Endodermal cell (in vitro differentiated cells): ENCODE measurements at regions not wholly inside any gene's neighbourhood (a gene's known extent, or its start where the extent isn't known, plus 50 kb on each side); places are given as distances from the start of the nearest gene placed in this dataset.

ENCODE experiments used
- DNase-seq: peaks from one replicate; pipeline ENCODE4 v3.0.0-alpha.2; 2017
- H3K27ac ChIP-seq: 2 replicates; pipeline ENCODE4 v1.5.1; 2013; ENCODE audit warnings: mild to moderate bottlenecking, low read depth, low read length, moderate library complexity
- H3K27me3 ChIP-seq: 2 replicates; pipeline ENCODE4 v1.6.1; 2013; ENCODE audit warnings: mild to moderate bottlenecking, low read length, moderate library complexity; ENCODE audit not compliant: insufficient read depth, control insufficient read depth, poor library complexity, severe bottlenecking
- H3K36me3 ChIP-seq: 2 replicates; pipeline ENCODE4 v1.7.0; 2013; ENCODE audit warnings: mild to moderate bottlenecking, low read length, moderate library complexity; ENCODE audit not compliant: control insufficient read depth, insufficient read depth
- H3K4me1 ChIP-seq: one replicate; pipeline ENCODE4 v1.7.0; 2013; ENCODE audit warnings: low read length; ENCODE audit not compliant: control insufficient read depth, insufficient read depth
- H3K4me3 ChIP-seq: 2 replicates; pipeline ENCODE4 v1.5.1; 2013; ENCODE audit warnings: mild to moderate bottlenecking, low read length, moderate library complexity
- H3K9ac ChIP-seq: 2 replicates; pipeline ENCODE4 v1.6.1; 2013; ENCODE audit warnings: mild to moderate bottlenecking, low read length, moderate library complexity; ENCODE audit not compliant: poor library complexity, severe bottlenecking; ENCODE audit errors: extremely low read depth
- H3K9me3 ChIP-seq: 2 replicates; pipeline ENCODE4 v1.6.1; 2013; ENCODE audit warnings: mild to moderate bottlenecking, low read length, moderate library complexity; ENCODE audit not compliant: control insufficient read depth
- H3K27ac Mint-ChIP-seq: 2 replicates; pipeline ENCODE4 v1.8.0; 2020; ENCODE audit warnings: mixed read lengths
- H3K27me3 Mint-ChIP-seq: 2 replicates; pipeline ENCODE4 v1.8.0; 2021; ENCODE audit warnings: mild to moderate bottlenecking, mixed read lengths; ENCODE audit not compliant: insufficient read depth
- H3K36me3 Mint-ChIP-seq: 2 replicates; pipeline ENCODE4 v1.8.0; 2020; ENCODE audit warnings: low read depth, mixed read lengths
- H3K4me1 Mint-ChIP-seq: 2 replicates; pipeline ENCODE4 v1.8.0; 2020; ENCODE audit warnings: mixed read lengths
- H3K4me3 Mint-ChIP-seq: 2 replicates; pipeline ENCODE4 v1.8.0; 2020; ENCODE audit warnings: mild to moderate bottlenecking, moderate library complexity, mixed read lengths
- H3K9me3 Mint-ChIP-seq: 2 replicates; pipeline ENCODE4 v1.8.0; 2020; ENCODE audit warnings: mild to moderate bottlenecking, mixed read lengths
- CTCF ChIP-seq: fragments of 200-600 bp; sonication (generic); conservative IDR thresholded peaks from 2 replicates; pipeline ENCODE4 v1.5.0; 2021; ENCODE audit warnings: antibody characterized with exemption, mild to moderate bottlenecking
- WGBS, 2 experiments: methylation state at CpG; one replicate each; pipeline versions ENCODE4 v1.1.5 to v1.1.7; 2013; ENCODE audit warnings: missing lambda C conversion rate in 2 of 2, mixed read lengths in 1 of 2; ENCODE audit not compliant: insufficient coverage in 1 of 2, insufficient read length in 1 of 2; 5-methylcytosine and 5-hydroxymethylcytosine counted together

GRCh38 chr15:48012191-48012590, 108.6 kb upstream of the SLC24A5 start:
- no peaks in the 10 kb centered on the region for H3K27me3 Mint-ChIP-seq
- no peak for DNase-seq
- H3K9me3 Mint-ChIP-seq, result no peaks in the 10 kb centered on the region
- TF ChIP-seq CTCF, result no peak
- H3K4me3 ChIP-seq, result no peak overlapping the region
- no peaks in the 10 kb centered on the region for H3K27me3 ChIP-seq
- WGBS, 2 experiments, result 96 to 97% methylated on average over 3 of the region's 3 CpGs
- no peaks in the 10 kb centered on the region for H3K36me3 Mint-ChIP-seq
- H3K27ac Mint-ChIP-seq, result no peak overlapping the region
- no peaks in the 10 kb centered on the region for H3K9me3 ChIP-seq
- H3K4me1 ChIP-seq, result no peaks in the 10 kb centered on the region
- H3K4me1 Mint-ChIP-seq, result no peaks in the 10 kb centered on the region
- H3K4me3 Mint-ChIP-seq, result no peak overlapping the region
- no peaks in the 10 kb centered on the region for H3K36me3 ChIP-seq
- no peak overlapping the region for H3K9ac ChIP-seq
- H3K27ac ChIP-seq, result no peak overlapping the region

GRCh38 chr15:48016865-48017264, 103.9 kb upstream of the SLC24A5 start:
- Mint-ChIP-seq H3K9me3 (no peaks in the 10 kb centered on the region), H3K27ac (no peak overlapping the region), H3K36me3 (no peaks in the 10 kb centered on the region), H3K4me3 (no peak overlapping the region), H3K27me3 (no peaks in the 10 kb centered on the region), H3K4me1 (no peaks in the 10 kb centered on the region)
- no peak overlapping the region for H3K9ac ChIP-seq
- TF ChIP-seq CTCF, result no peak
- DNase-seq, result no peak
- H3K9me3 ChIP-seq, result no peaks in the 10 kb centered on the region
- H3K4me1 ChIP-seq, result no peaks in the 10 kb centered on the region
- H3K27ac ChIP-seq, result no peak overlapping the region
- no peaks in the 10 kb centered on the region for H3K27me3 ChIP-seq
- no peaks in the 10 kb centered on the region for H3K36me3 ChIP-seq
- 92 to 96% methylated on average over 2 to 3 of the region's 3 CpGs for WGBS, 2 experiments
- no peak overlapping the region for H3K4me3 ChIP-seq

GRCh38 chr15:48017747-48018146, 103.0 kb upstream of the SLC24A5 start:
- Mint-ChIP-seq H3K4me1 (no peaks in the 10 kb centered on the region), H3K27ac (no peak overlapping the region), H3K9me3 (no peaks in the 10 kb centered on the region), H3K36me3 (no peaks in the 10 kb centered on the region), H3K4me3 (no peak overlapping the region), H3K27me3 (no peaks in the 10 kb centered on the region)
- Histone ChIP-seq H3K4me1 (no peaks in the 10 kb centered on the region), H3K27ac (no peak overlapping the region), H3K9ac (no peak overlapping the region), H3K27me3 (no peaks in the 10 kb centered on the region), H3K4me3 (no peak overlapping the region), H3K36me3 (no peaks in the 10 kb centered on the region), H3K9me3 (no peaks in the 10 kb centered on the region)
- no peak for DNase-seq
- WGBS, 2 experiments, result 85 to 96% methylated on average over 3 of the region's 3 CpGs
- TF ChIP-seq CTCF, result no peak
